ENCODE measurements at regions not wholly inside any gene's neighbourhood (a gene's known extent, or its start where the extent isn't known, plus 50 kb on each side); places are given as distances from the start of the nearest gene placed in this dataset.

DNA sequence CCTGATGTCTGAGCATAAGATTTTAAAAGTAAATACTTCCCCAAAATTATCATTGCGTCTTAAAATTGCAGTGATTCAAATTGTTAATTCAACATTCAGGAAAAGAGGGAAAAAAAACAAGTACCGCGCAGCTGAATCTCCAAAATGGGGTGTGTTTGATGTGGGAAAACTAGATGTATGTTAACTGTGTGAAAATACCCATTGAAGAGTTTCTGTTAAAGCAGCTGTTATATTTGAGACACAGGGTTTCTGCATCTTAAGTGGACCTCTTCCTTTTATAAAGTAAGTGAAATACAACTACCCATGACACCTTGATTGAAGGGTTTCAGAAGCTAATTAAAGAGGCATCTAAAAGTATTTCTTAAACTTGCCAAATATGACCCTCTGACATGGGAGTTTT lies 1186.1 kb downstream of the NLGN4X start:
- TF ChIP-seq, protein P1, sequence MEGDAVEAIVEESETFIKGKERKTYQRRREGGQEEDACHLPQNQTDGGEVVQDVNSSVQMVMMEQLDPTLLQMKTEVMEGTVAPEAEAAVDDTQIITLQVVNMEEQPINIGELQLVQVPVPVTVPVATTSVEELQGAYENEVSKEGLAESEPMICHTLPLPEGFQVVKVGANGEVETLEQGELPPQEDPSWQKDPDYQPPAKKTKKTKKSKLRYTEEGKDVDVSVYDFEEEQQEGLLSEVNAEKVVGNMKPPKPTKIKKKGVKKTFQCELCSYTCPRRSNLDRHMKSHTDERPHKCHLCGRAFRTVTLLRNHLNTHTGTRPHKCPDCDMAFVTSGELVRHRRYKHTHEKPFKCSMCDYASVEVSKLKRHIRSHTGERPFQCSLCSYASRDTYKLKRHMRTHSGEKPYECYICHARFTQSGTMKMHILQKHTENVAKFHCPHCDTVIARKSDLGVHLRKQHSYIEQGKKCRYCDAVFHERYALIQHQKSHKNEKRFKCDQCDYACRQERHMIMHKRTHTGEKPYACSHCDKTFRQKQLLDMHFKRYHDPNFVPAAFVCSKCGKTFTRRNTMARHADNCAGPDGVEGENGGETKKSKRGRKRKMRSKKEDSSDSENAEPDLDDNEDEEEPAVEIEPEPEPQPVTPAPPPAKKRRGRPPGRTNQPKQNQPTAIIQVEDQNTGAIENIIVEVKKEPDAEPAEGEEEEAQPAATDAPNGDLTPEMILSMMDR (conservative IDR thresholded peaks at IDR 0.05; ENCODE audit: low read depth, low read length), result no peak
- no peak for TF ChIP-seq EZH2 (IDR thresholded peaks at IDR 0.05; ENCODE audit: low read length, unreplicated experiment)
